GM12878 (cell line): ENCODE measurements at regions not wholly inside any gene's neighbourhood (a gene's known extent, or its start where the extent isn't known, plus 50 kb on each side); places are given as distances from the start of the nearest gene placed in this dataset.

Experiments used
- ATAC-seq: fragments of 200-7000 bp; cut with Tn5 transposase; 3 replicates; pipeline ENCODE4 v1.9.1; 2020; ENCODE audit warnings: mild to moderate bottlenecking, moderate library complexity
- BruUV-seq: library from RNA; stranded (reverse); fragments of 400-500 nt; replicated peaks from 2 replicates; lab custom pipeline; 2021; lab: Mats Ljungman, UMichigan
- CTCF ChIA-PET: fragments of 300-600 bp; sonication (Branson Sonifier 250); formaldehyde crosslinking; extraction: SDS; loops from one replicate; lab custom pipeline; 2021; ENCODE audit warnings: inconsistent platforms; lab: Yijun Ruan, JAX
- POLR2A ChIA-PET: fragments of 350-600 bp; formaldehyde crosslinking; extraction: SDS; loops from one replicate; lab custom pipeline; 2021; ENCODE audit warnings: inconsistent platforms; lab: Charles Lee
- RAD21 ChIA-PET: fragments of 300-600 bp; sonication (Branson Sonifier 250); formaldehyde crosslinking; loops from one replicate; lab custom pipeline; 2023; ENCODE audit warnings: antibody characterized with exemption; ENCODE audit not compliant: unreplicated experiment; lab: Charles Lee
- SMC1A ChIA-PET: fragments of 300-600 bp; sonication (Branson Sonifier 250); formaldehyde crosslinking; loops from one replicate; lab custom pipeline; 2023; ENCODE audit not compliant: unreplicated experiment, uncharacterized antibody; lab: Charles Lee
- DNase-seq: peaks from one replicate; pipeline ENCODE4 v3.0.0-alpha.2; 2011; ENCODE audit warnings: low read depth, low spot score
- FAIRE-seq: peaks from 3 replicates; lab custom pipeline; 2011; peaks lifted over from hg19 to GRCh38; lab: Jason Lieb, UNC
- H2AFZ ChIP-seq: 2 replicates; pipeline ENCODE4 v1.6.0; 2011; ENCODE audit warnings: low read depth, low read length, control low read depth; ENCODE audit not compliant: control insufficient read depth
- H3K27ac ChIP-seq: 2 replicates; pipeline ENCODE4 v1.5.1; 2011; ENCODE audit warnings: control low read depth; ENCODE audit not compliant: control insufficient read depth, insufficient read depth
- H3K27me3 ChIP-seq, 2 experiments: replicated peaks in 1 of 2; 2 replicates each; pipeline versions ENCODE4 v1.6.0 to v1.6.1; 2011; ENCODE audit warnings: low read length in 1 of 2; ENCODE audit not compliant: control insufficient read depth in 2 of 2, insufficient read depth in 2 of 2
- H3K36me3 ChIP-seq, 2 experiments: 2 replicates each; pipeline ENCODE4 v1.5.1; 2011; ENCODE audit warnings: low read length in 1 of 2; ENCODE audit not compliant: control insufficient read depth in 2 of 2, insufficient read depth in 2 of 2
- H3K4me1 ChIP-seq: 2 replicates; pipeline ENCODE4 v1.6.1; 2011; ENCODE audit warnings: mild to moderate bottlenecking, low read length, moderate library complexity, mixed read lengths; ENCODE audit not compliant: control insufficient read depth, insufficient read depth
- H3K4me2 ChIP-seq: 2 replicates; pipeline ENCODE4 v1.6.0; 2011; ENCODE audit warnings: control low read depth; ENCODE audit not compliant: control insufficient read depth, insufficient read depth
- H3K4me3 ChIP-seq: fragments of 200-600 bp; sonication (generic); 2 replicates; pipeline ENCODE4 v1.5.1; 2016
- H3K79me2 ChIP-seq: 2 replicates; pipeline ENCODE4 v1.6.0; 2011; ENCODE audit warnings: low read length; ENCODE audit not compliant: control insufficient read depth, insufficient read depth
- H3K9ac ChIP-seq: 2 replicates; pipeline ENCODE4 v1.8.0; 2011; ENCODE audit warnings: low read length, control low read depth, mixed read lengths; ENCODE audit not compliant: control insufficient read depth, insufficient read depth
- H3K9me3 ChIP-seq: replicated peaks from 3 replicates; pipeline ENCODE4 v1.5.1; 2011; ENCODE audit warnings: mild to moderate bottlenecking, low read length; ENCODE audit not compliant: control insufficient read depth, insufficient read depth
- H4K20me1 ChIP-seq: 2 replicates; pipeline ENCODE4 v1.6.0; 2011; ENCODE audit not compliant: control insufficient read depth, insufficient read depth
- BHLHE40 ChIP-seq, 2 experiments: fragments of 450-650 bp in 1 of 2; IDR thresholded peaks; 2 replicates each; pipeline ENCODE4 v1.6.1; 2011 to 2017; ENCODE audit warnings: low read depth in 2 of 2, borderline replicate concordance in 1 of 2, improper control_type of control experiment in 1 of 2, low read length in 1 of 2, mild to moderate bottlenecking in 1 of 2
- KDM1A ChIP-seq: fragments of 200-600 bp; sonication (generic); IDR thresholded peaks from 2 replicates; pipeline ENCODE4 v1.6.1; 2016; ENCODE audit warnings: borderline replicate concordance
- MEF2B ChIP-seq: fragments of 450-650 bp; IDR thresholded peaks from 2 replicates; pipeline ENCODE4 v1.6.1; 2018; ENCODE audit warnings: mild to moderate bottlenecking, moderate library complexity; ENCODE audit not compliant: partially characterized antibody, poor library complexity, severe bottlenecking
- MTA2 ChIP-seq: fragments of 450-650 bp; IDR thresholded peaks from 2 replicates; pipeline ENCODE4 v1.6.1; 2016; ENCODE audit warnings: low read depth, mild to moderate bottlenecking, moderate library complexity
- MYC ChIP-seq: IDR thresholded peaks from 2 replicates; pipeline ENCODE4 v1.6.1; 2011; ENCODE audit warnings: mild to moderate bottlenecking, low read length, moderate library complexity, inconsistent platforms; ENCODE audit not compliant: insufficient read depth, insufficient replicate concordance, insufficient read length, severe bottlenecking
- POLR2AphosphoS2 ChIP-seq: IDR thresholded peaks from 2 replicates; pipeline ENCODE4 v1.6.1; 2011; ENCODE audit warnings: low read depth, mild to moderate bottlenecking, low read length, improper control_type of control experiment, moderate library complexity
- POU2F2 ChIP-seq: IDR thresholded peaks from 3 replicates; pipeline ENCODE4 v1.6.1; 2011; ENCODE audit warnings: low read depth, mild to moderate bottlenecking, low read length, borderline replicate concordance
- PRDM15 ChIP-seq: fragments of 450-650 bp; formaldehyde crosslinking; IDR thresholded peaks from 2 replicates; pipeline ENCODE4 v1.4.0; 2020; ENCODE audit warnings: mild to moderate bottlenecking, moderate library complexity
- RAD21 ChIP-seq: IDR thresholded peaks from 2 replicates; pipeline ENCODE4 v1.6.1; 2011; ENCODE audit warnings: mild to moderate bottlenecking, low read depth, low read length, moderate library complexity; ENCODE audit not compliant: insufficient read depth
- RCOR1 ChIP-seq: conservative IDR thresholded peaks from 2 replicates; pipeline ENCODE4 v1.6.1; 2012; ENCODE audit warnings: low read depth, low read length, improper control_type of control experiment
- RELA ChIP-seq: fragments of 450-650 bp; IDR thresholded peaks from 2 replicates; pipeline ENCODE4 v1.8.0; 2014; ENCODE audit warnings: borderline replicate concordance; ENCODE audit not compliant: partially characterized antibody
- SIN3A ChIP-seq: IDR thresholded peaks from 2 replicates; pipeline ENCODE4 v1.6.1; 2012; ENCODE audit warnings: low read depth, low read length, improper control_type of control experiment
- SP1 ChIP-seq: IDR thresholded peaks from one replicate; pipeline ENCODE4 v1.6.1; 2011; ENCODE audit warnings: low read depth, low read length
- SREBF1 ChIP-seq: IDR thresholded peaks from 2 replicates; pipeline ENCODE4 v1.6.1; 2012; ENCODE audit warnings: mild to moderate bottlenecking, low read length
- TCF12 ChIP-seq: IDR thresholded peaks from 2 replicates; pipeline ENCODE4 v1.6.1; 2011; ENCODE audit warnings: low read depth, mild to moderate bottlenecking, low read length
- ZNF217 ChIP-seq: fragments of 450-650 bp; IDR thresholded peaks from 2 replicates; pipeline ENCODE4 v1.6.1; 2017; ENCODE audit warnings: antibody characterized with exemption, mild to moderate bottlenecking
- ZZZ3 ChIP-seq: IDR thresholded peaks from 2 replicates; pipeline ENCODE4 v1.6.1; 2011; ENCODE audit warnings: low read depth; ENCODE audit not compliant: control insufficient read depth, insufficient read length
- WGBS: methylation state at CpG from one replicate; pipeline ENCODE4 v1.1.6; 2016; ENCODE audit warnings: low lambda C conversion rate; ENCODE audit not compliant: insufficient replicate concordance, insufficient coverage; ENCODE audit errors: missing lambda C conversion rate; 5-methylcytosine and 5-hydroxymethylcytosine counted together
- in situ Hi-C: fragments of 300-500 bp; cut with MboI; formaldehyde crosslinking; loops from 9 replicates; pipeline ENCODE4 v1.14.3; 2018; ENCODE audit warnings: mixed read lengths
- intact Hi-C: fragments of 100-400 bp; cut with micrococcal nuclease; formaldehyde crosslinking; loops from one replicate; pipeline ENCODE4 v1.14.2; 2022; ENCODE audit not compliant: unreplicated experiment
- TF ChIP-seq, protein P1 (sequence below): fragments of 150-350 bp; IDR thresholded peaks from 2 replicates; pipeline ENCODE4 v1.6.1; 2016; ENCODE audit warnings: low read depth, low read length

- no peak overlapping the region for H3K4me2 ChIP-seq
- no peak overlapping the region for H2AFZ ChIP-seq
- no peaks in the 10 kb centered on the region for H3K79me2 ChIP-seq
- no peak overlapping the region for H3K27ac ChIP-seq
- ATAC-seq (no peak), FAIRE-seq (no peak), DNase-seq (no peak)
- no peaks in the 10 kb centered on the region for H3K9me3 ChIP-seq
- no peaks in the 10 kb centered on the region for H3K4me1 ChIP-seq
- in situ Hi-C loops (no loop called here), intact Hi-C loops (loop anchor here (10.0 kb wide), 1 partner anchor 173 kb away; no protein-coding TSS in a partner anchor)
- 46% methylated on average over 1 of the region's 1 CpG for WGBS
- no peaks in the 10 kb centered on the region for H4K20me1 ChIP-seq
- no peak overlapping the region for H3K9ac ChIP-seq
- no peaks in the 10 kb centered on the region for H3K27me3 ChIP-seq
- BruUV-seq: no TSS peak
- H3K36me3 ChIP-seq: no peaks in the 10 kb centered on the region
- SMC1A ChIA-PET: no interaction called here
- RAD21 ChIA-PET: no interaction called here
- CTCF ChIA-PET: no interaction called here
- no peak overlapping the region for H3K4me3 ChIP-seq
- TF ChIP-seq MYC (no peak), PRDM15 (CRISPR knock-in tag) (no peak), ZZZ3 (no peak), POU2F2 (no peak), RAD21 (no peak), SP1 (no peak), MTA2 (no peak), RCOR1 (no peak), SREBF1 (no peak), RELA (no peak), MEF2B (no peak), POLR2AphosphoS2 (no peak), SIN3A (no peak), KDM1A (no peak), ZNF217 (no peak), TCF12 (no peak), BHLHE40 (IDR thresholded peaks at IDR 0.05; ENCODE audit: borderline replicate concordance in 1 of 2, low read depth in 2 of 2, low read length in 1 of 2) (no peak)
- TF ChIP-seq, protein P1, sequence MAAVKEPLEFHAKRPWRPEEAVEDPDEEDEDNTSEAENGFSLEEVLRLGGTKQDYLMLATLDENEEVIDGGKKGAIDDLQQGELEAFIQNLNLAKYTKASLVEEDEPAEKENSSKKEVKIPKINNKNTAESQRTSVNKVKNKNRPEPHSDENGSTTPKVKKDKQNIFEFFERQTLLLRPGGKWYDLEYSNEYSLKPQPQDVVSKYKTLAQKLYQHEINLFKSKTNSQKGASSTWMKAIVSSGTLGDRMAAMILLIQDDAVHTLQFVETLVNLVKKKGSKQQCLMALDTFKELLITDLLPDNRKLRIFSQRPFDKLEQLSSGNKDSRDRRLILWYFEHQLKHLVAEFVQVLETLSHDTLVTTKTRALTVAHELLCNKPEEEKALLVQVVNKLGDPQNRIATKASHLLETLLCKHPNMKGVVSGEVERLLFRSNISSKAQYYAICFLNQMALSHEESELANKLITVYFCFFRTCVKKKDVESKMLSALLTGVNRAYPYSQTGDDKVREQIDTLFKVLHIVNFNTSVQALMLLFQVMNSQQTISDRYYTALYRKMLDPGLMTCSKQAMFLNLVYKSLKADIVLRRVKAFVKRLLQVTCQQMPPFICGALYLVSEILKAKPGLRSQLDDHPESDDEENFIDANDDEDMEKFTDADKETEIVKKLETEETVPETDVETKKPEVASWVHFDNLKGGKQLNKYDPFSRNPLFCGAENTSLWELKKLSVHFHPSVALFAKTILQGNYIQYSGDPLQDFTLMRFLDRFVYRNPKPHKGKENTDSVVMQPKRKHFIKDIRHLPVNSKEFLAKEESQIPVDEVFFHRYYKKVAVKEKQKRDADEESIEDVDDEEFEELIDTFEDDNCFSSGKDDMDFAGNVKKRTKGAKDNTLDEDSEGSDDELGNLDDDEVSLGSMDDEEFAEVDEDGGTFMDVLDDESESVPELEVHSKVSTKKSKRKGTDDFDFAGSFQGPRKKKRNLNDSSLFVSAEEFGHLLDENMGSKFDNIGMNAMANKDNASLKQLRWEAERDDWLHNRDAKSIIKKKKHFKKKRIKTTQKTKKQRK: no peak
- POLR2A ChIA-PET: interaction anchor here (0.5 kb wide), 1 partner anchor 34 kb away, joined by 3 read pairs; no protein-coding TSS in a partner anchor
Measured at GRCh38 chr16:51402298-51402697, 251.2 kb upstream of the SALL1 start.
